ENCODE measurements at regions not wholly inside any gene's neighbourhood (a gene's known extent, or its start where the extent isn't known, plus 50 kb on each side); places are given as distances from the start of the nearest gene placed in this dataset.
"Not testable (repeated sequence)": the region's sequence is repeated elsewhere in the genome, so short reads cannot be mapped to it uniquely, and the experiment has no call there.

DNA sequence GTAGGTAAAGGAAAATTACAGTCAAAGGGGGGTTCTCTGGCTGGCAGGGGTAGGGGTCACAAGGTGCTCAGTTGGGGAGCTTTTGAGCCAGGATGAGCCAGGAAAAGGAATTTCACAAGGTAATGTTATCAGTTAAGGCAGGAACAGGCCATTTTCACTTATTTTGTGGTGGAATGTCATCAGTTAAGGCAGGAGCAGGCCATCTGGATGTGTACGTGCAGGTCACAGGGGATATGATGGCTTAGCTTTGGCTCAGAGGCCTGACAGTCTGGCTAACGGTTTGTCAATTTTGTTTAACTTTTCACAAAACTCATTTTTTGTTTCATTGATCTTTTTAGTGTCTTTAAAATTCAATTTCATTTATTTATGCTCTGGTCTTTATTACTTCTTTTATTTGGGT lies 1623.8 kb upstream of the DDX18 start:
- not testable (repeated sequence) for DNase-seq (ENCODE audit: low spot score); H3K36me3 ChIP-seq (ENCODE audit: control insufficient read depth in 4 of 4, insufficient read depth in 3 of 4, low read depth in 1 of 4, low read length in 3 of 4); H3K27me3 ChIP-seq (ENCODE audit: control insufficient read depth in 4 of 4, insufficient read depth in 4 of 4, low read length in 3 of 4); H3K4me1 ChIP-seq (ENCODE audit: control insufficient read depth in 4 of 4, insufficient read depth in 4 of 4, low read length in 3 of 4); H3K9ac ChIP-seq (ENCODE audit: low read depth in 1 of 2, low read length in 2 of 2); H3K4me3 ChIP-seq (ENCODE audit: low read depth in 1 of 3, low read length in 3 of 3); H3K9me3 ChIP-seq (ENCODE audit: control insufficient read depth in 4 of 4, low read length in 3 of 4); H3K27ac ChIP-seq (ENCODE audit: low read depth in 1 of 2, low read length in 2 of 2)
- 49% methylated on average over 2 of the region's 2 CpGs for WGBS

DNA sequence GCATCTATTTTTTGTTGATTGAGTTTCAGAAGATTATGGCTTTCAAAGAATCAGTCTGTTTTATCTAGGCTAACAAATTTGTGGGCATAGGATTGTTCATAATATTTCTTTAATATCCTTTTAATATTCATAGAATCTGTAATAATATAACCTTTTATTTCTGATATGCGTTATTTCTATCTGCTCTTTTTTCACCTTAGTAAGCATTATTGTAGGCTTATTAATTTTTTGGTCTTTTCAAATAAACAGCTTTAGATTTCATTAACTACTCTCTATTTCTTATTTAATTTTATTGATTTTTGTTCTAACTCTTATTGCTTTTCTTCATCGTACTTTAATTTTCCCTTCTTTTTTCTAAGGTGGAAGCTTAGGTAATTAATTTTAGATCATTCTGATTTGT lies 1614.4 kb upstream of the DDX18 start:
- DNase-seq (ENCODE audit: low spot score) = no peak
- H3K9me3 ChIP-seq (ENCODE audit: control insufficient read depth in 4 of 4, low read length in 3 of 4) = peaks cover 0 to 2% (median 0%) of the 10 kb centered on the region in 4 donors
- no peak overlapping the region for H3K9ac ChIP-seq (ENCODE audit: low read depth in 1 of 2, low read length in 2 of 2)
- no peak for TF ChIP-seq HNF4G (IDR thresholded peaks at IDR 0.05)
- TF ChIP-seq RAD21 (IDR thresholded peaks at IDR 0.05) = no peak
- TF ChIP-seq YY1 (IDR thresholded peaks at IDR 0.05) = no peak
- no peak for TF ChIP-seq HNF4A (conservative IDR thresholded peaks at IDR 0.05)
- no peak for TF ChIP-seq EGR1 (IDR thresholded peaks at IDR 0.05; ENCODE audit: low read depth in 2 of 2)
- TF ChIP-seq REST (IDR thresholded peaks at IDR 0.05) = no peak
- H3K36me3 ChIP-seq (ENCODE audit: control insufficient read depth in 4 of 4, insufficient read depth in 3 of 4, low read depth in 1 of 4, low read length in 3 of 4) = no peaks in the 10 kb centered on the region
- H3K4me1 ChIP-seq (ENCODE audit: control insufficient read depth in 4 of 4, insufficient read depth in 4 of 4, low read length in 3 of 4) = no peaks in the 10 kb centered on the region
- no peak overlapping the region for H3K4me3 ChIP-seq (ENCODE audit: low read depth in 1 of 3, low read length in 3 of 3)
- no peak overlapping the region for H3K27ac ChIP-seq (ENCODE audit: low read depth in 1 of 2, low read length in 2 of 2)
- 78% methylated on average over 2 of the region's 2 CpGs for WGBS
- no peaks in the 10 kb centered on the region for H3K27me3 ChIP-seq (ENCODE audit: control insufficient read depth in 4 of 4, insufficient read depth in 4 of 4, low read length in 3 of 4)

- Histone ChIP-seq H3K9ac (ENCODE audit: low read depth in 1 of 2, low read length in 2 of 2) (no peak overlapping the region), H3K4me3 (ENCODE audit: low read depth in 1 of 3, low read length in 3 of 3) (no peak overlapping the region), H3K9me3 (ENCODE audit: control insufficient read depth in 4 of 4, low read length in 3 of 4) (no peaks in the 10 kb centered on the region), H3K36me3 (ENCODE audit: control insufficient read depth in 4 of 4, insufficient read depth in 3 of 4, low read depth in 1 of 4, low read length in 3 of 4) (no peaks in the 10 kb centered on the region), H3K27ac (ENCODE audit: low read depth in 1 of 2, low read length in 2 of 2) (no peak overlapping the region), H3K4me1 (ENCODE audit: control insufficient read depth in 4 of 4, insufficient read depth in 4 of 4, low read length in 3 of 4) (no peaks in the 10 kb centered on the region), H3K27me3 (ENCODE audit: control insufficient read depth in 4 of 4, insufficient read depth in 4 of 4, low read length in 3 of 4) (no peaks in the 10 kb centered on the region)
- TF ChIP-seq RAD21 (IDR thresholded peaks at IDR 0.05) = no peak
- no peak for TF ChIP-seq NR2F2 (IDR thresholded peaks at IDR 0.05)
- TF ChIP-seq, protein P1, sequence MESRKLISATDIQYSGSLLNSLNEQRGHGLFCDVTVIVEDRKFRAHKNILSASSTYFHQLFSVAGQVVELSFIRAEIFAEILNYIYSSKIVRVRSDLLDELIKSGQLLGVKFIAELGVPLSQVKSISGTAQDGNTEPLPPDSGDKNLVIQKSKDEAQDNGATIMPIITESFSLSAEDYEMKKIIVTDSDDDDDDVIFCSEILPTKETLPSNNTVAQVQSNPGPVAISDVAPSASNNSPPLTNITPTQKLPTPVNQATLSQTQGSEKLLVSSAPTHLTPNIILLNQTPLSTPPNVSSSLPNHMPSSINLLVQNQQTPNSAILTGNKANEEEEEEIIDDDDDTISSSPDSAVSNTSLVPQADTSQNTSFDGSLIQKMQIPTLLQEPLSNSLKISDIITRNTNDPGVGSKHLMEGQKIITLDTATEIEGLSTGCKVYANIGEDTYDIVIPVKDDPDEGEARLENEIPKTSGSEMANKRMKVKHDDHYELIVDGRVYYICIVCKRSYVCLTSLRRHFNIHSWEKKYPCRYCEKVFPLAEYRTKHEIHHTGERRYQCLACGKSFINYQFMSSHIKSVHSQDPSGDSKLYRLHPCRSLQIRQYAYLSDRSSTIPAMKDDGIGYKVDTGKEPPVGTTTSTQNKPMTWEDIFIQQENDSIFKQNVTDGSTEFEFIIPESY (IDR thresholded peaks at IDR 0.05) = no peak
- TF ChIP-seq JUND (IDR thresholded peaks at IDR 0.05) = no peak
- TF ChIP-seq, protein P2, sequence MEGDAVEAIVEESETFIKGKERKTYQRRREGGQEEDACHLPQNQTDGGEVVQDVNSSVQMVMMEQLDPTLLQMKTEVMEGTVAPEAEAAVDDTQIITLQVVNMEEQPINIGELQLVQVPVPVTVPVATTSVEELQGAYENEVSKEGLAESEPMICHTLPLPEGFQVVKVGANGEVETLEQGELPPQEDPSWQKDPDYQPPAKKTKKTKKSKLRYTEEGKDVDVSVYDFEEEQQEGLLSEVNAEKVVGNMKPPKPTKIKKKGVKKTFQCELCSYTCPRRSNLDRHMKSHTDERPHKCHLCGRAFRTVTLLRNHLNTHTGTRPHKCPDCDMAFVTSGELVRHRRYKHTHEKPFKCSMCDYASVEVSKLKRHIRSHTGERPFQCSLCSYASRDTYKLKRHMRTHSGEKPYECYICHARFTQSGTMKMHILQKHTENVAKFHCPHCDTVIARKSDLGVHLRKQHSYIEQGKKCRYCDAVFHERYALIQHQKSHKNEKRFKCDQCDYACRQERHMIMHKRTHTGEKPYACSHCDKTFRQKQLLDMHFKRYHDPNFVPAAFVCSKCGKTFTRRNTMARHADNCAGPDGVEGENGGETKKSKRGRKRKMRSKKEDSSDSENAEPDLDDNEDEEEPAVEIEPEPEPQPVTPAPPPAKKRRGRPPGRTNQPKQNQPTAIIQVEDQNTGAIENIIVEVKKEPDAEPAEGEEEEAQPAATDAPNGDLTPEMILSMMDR (IDR thresholded peaks at IDR 0.05; ENCODE audit: low read depth, low read length, missing input control) = no peak
- no peak for DNase-seq (ENCODE audit: low spot score)
- WGBS = 57% methylated on average over 3 of the region's 3 CpGs
Observed at GRCh38 chr2:116211719-116212118, 1602.8 kb upstream of the DDX18 start.
